GM18907 (cell line): ENCODE measurements at regions not wholly inside any gene's neighbourhood (a gene's known extent, or its start where the extent isn't known, plus 50 kb on each side); places are given as distances from the start of the nearest gene placed in this dataset.
A peak's percentile ranks its signal among the peaks of the same experiment; 100 is the strongest.

Experiments
- ATAC-seq: cut with Tn5 transposase; IDR thresholded peaks from one replicate; pipeline ENCODE4 v1.9.1; 2021; ENCODE audit warnings: mild to moderate bottlenecking, moderate library complexity; ENCODE audit not compliant: unreplicated experiment

- no peak for ATAC-seq
These were observed 239.4 kb upstream of the SKOR2 start for GRCh38 chr18:47490882-47491281.

GRCh38 chr18:47485221-47485797 lies 233.8 kb upstream of the SKOR2 start:
- ATAC-seq, result no peak

- no peak for ATAC-seq
These were observed 232.6 kb upstream of the SKOR2 start for GRCh38 chr18:47484068-47484467.

- no peak for ATAC-seq
These were observed 228.7 kb upstream of the SKOR2 start for GRCh38 chr18:47480166-47480565.

- ATAC-seq, result no peak
These were observed 220.3 kb upstream of the SKOR2 start for GRCh38 chr18:47471784-47472183.

GRCh38 chr18:47470941-47471340 lies 219.5 kb upstream of the SKOR2 start:
- ATAC-seq, result no peak

- no peak for ATAC-seq
These were observed 218.1 kb upstream of the SKOR2 start for GRCh38 chr18:47469576-47469975.

GRCh38 chr18:47461977-47462376 lies 210.5 kb upstream of the SKOR2 start:
- ATAC-seq, result no peak

GRCh38 chr18:47461406-47461948 lies 210.0 kb upstream of the SKOR2 start:
- ATAC-seq, result no peak

- no peak for ATAC-seq
These were observed 207.0 kb upstream of the SKOR2 start for GRCh38 chr18:47458483-47458882.

GRCh38 chr18:47457614-47458013 lies 206.2 kb upstream of the SKOR2 start:
- no peak for ATAC-seq

- no peak for ATAC-seq
These were observed 201.6 kb upstream of the SKOR2 start for GRCh38 chr18:47453038-47453437.

- ATAC-seq, result no peak
These were observed 197.5 kb upstream of the SKOR2 start for GRCh38 chr18:47448956-47449355.

GRCh38 chr18:47441914-47442313 lies 190.5 kb upstream of the SKOR2 start:
- no peak for ATAC-seq

- ATAC-seq, result no peak
These were observed 186.5 kb upstream of the SKOR2 start for GRCh38 chr18:47438001-47438400.

- ATAC-seq, result no peak
These were observed 185.4 kb upstream of the SKOR2 start for GRCh38 chr18:47436871-47437270.

- ATAC-seq, result no peak
These were observed 182.8 kb upstream of the SKOR2 start for GRCh38 chr18:47434214-47434746.

- ATAC-seq, result no peak
These were observed 176.6 kb upstream of the SKOR2 start for GRCh38 chr18:47427923-47428637.

- ATAC-seq, result no peak
These were observed 175.6 kb upstream of the SKOR2 start for GRCh38 chr18:47427072-47427471.

- no peak for ATAC-seq
These were observed 173.9 kb upstream of the SKOR2 start for GRCh38 chr18:47425365-47425764.

- ATAC-seq, result no peak
These were observed 171.1 kb upstream of the SKOR2 start for GRCh38 chr18:47422524-47422923.

- ATAC-seq, result peak; percentile 87
These were observed 168.7 kb upstream of the SKOR2 start for GRCh38 chr18:47420130-47420529.
